Large intestine (tissue), 3 donors: ENCODE measurements at regions not wholly inside any gene's neighbourhood (a gene's known extent, or its start where the extent isn't known, plus 50 kb on each side); places are given as distances from the start of the nearest gene placed in this dataset.

Experiments used
- DNase-seq, 2 donors: peaks; one replicate each; pipeline versions ENCODE4 v3.0.0 to v3.0.0-alpha.2; 2013
- H3K27ac ChIP-seq: one replicate; pipeline ENCODE4 v1.5.1; 2013; ENCODE audit warnings: low read length
- H3K27me3 ChIP-seq: 2 replicates; pipeline ENCODE4 v1.6.1; 2013; ENCODE audit warnings: low read length; ENCODE audit not compliant: control insufficient read depth, insufficient read depth
- H3K36me3 ChIP-seq: 2 replicates; pipeline ENCODE4 v1.6.1; 2013; ENCODE audit warnings: low read length; ENCODE audit not compliant: control insufficient read depth, insufficient read depth
- H3K4me1 ChIP-seq: one replicate; pipeline ENCODE4 v1.6.1; 2013; ENCODE audit warnings: low read length; ENCODE audit not compliant: control insufficient read depth, insufficient read depth
- H3K4me3 ChIP-seq: one replicate; pipeline ENCODE4 v1.5.1; 2013; ENCODE audit warnings: low read length
- H3K9me3 ChIP-seq: one replicate; pipeline ENCODE4 v1.6.1; 2013; ENCODE audit warnings: mild to moderate bottlenecking, low read depth, low read length, moderate library complexity; ENCODE audit not compliant: control insufficient read depth
- WGBS: methylation state at CpG from one replicate; pipeline ENCODE4 v1.1.5; 2013; ENCODE audit warnings: low lambda C conversion rate; ENCODE audit not compliant: insufficient coverage; 5-methylcytosine and 5-hydroxymethylcytosine counted together

- peak overlapping the region; percentile 34 for H3K4me3 ChIP-seq
- H3K9me3 ChIP-seq = no peaks in the 10 kb centered on the region
- no peaks in the 10 kb centered on the region for H3K36me3 ChIP-seq
- no peaks in the 10 kb centered on the region for H3K27me3 ChIP-seq
- H3K4me1 ChIP-seq = peaks cover 20% of the 10 kb centered on the region
- 0% methylated on average over 1 of the region's 9 CpGs for WGBS
- DNase-seq = peak; percentile 68 to 90
- peak overlapping the region; percentile 73 for H3K27ac ChIP-seq
Observed at GRCh38 chr16:52611817-52612673, 65.1 kb upstream of the TOX3 start.

GRCh38 chr16:52603015-52603414 is 56.1 kb upstream of the TOX3 start:
- Histone ChIP-seq H3K4me3 (no peak overlapping the region), H3K4me1 (peaks cover 8% of the 10 kb centered on the region), H3K27ac (no peak overlapping the region), H3K27me3 (no peaks in the 10 kb centered on the region), H3K36me3 (no peaks in the 10 kb centered on the region), H3K9me3 (no peaks in the 10 kb centered on the region)
- no CpG with 5 or more reads among the region's 1 CpG for WGBS
- peak in 1 of 2 donors; percentile 57 for DNase-seq

- WGBS = 55% methylated on average over 2 of the region's 5 CpGs
- no peaks in the 10 kb centered on the region for H3K9me3 ChIP-seq
- no peak overlapping the region for H3K27ac ChIP-seq
- H3K4me3 ChIP-seq = no peak overlapping the region
- no peaks in the 10 kb centered on the region for H3K36me3 ChIP-seq
- no peaks in the 10 kb centered on the region for H3K27me3 ChIP-seq
- peaks cover 6% of the 10 kb centered on the region for H3K4me1 ChIP-seq
- peak in 1 of 2 donors; percentile 48 for DNase-seq
Observed at GRCh38 chr16:52597772-52598483, 51.0 kb upstream of the TOX3 start.

- no peak overlapping the region for H3K4me3 ChIP-seq
- H3K27ac ChIP-seq = no peak overlapping the region
- 100% methylated on average over 1 of the region's 3 CpGs for WGBS
- peaks cover 5% of the 10 kb centered on the region for H3K4me1 ChIP-seq
- no peaks in the 10 kb centered on the region for H3K36me3 ChIP-seq
- no peaks in the 10 kb centered on the region for H3K27me3 ChIP-seq
- no peak for DNase-seq
- no peaks in the 10 kb centered on the region for H3K9me3 ChIP-seq
Observed at GRCh38 chr16:52597073-52597771, 50.3 kb upstream of the TOX3 start.
